DOHH2 (cell line): ENCODE measurements at regions not wholly inside any gene's neighbourhood (a gene's known extent, or its start where the extent isn't known, plus 50 kb on each side); places are given as distances from the start of the nearest gene placed in this dataset.

ENCODE experiments used
- EZH2phosphoT487 ChIP-seq: fragments of 200-600 bp; sonication (generic); IDR thresholded peaks from 2 replicates; pipeline ENCODE4 v1.6.1; 2017; ENCODE audit warnings: borderline replicate concordance, mild to moderate bottlenecking, antibody characterized with exemption, low read length, moderate library complexity, mixed read lengths
- TF ChIP-seq, protein P1 (sequence below): fragments of 200-600 bp; sonication (generic); IDR thresholded peaks from one replicate; pipeline ENCODE4 v1.5.1; 2014; ENCODE audit warnings: antibody characterized with exemption, mild to moderate bottlenecking, low read depth, low read length; ENCODE audit not compliant: poor library complexity, severe bottlenecking

- TF ChIP-seq, protein P1, sequence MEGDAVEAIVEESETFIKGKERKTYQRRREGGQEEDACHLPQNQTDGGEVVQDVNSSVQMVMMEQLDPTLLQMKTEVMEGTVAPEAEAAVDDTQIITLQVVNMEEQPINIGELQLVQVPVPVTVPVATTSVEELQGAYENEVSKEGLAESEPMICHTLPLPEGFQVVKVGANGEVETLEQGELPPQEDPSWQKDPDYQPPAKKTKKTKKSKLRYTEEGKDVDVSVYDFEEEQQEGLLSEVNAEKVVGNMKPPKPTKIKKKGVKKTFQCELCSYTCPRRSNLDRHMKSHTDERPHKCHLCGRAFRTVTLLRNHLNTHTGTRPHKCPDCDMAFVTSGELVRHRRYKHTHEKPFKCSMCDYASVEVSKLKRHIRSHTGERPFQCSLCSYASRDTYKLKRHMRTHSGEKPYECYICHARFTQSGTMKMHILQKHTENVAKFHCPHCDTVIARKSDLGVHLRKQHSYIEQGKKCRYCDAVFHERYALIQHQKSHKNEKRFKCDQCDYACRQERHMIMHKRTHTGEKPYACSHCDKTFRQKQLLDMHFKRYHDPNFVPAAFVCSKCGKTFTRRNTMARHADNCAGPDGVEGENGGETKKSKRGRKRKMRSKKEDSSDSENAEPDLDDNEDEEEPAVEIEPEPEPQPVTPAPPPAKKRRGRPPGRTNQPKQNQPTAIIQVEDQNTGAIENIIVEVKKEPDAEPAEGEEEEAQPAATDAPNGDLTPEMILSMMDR: no peak
- TF ChIP-seq EZH2phosphoT487: no peak
Measured at GRCh38 chr5:166373817-166374216, 1917.6 kb upstream of the WWC1 start.
